HG02798 (cell line): ENCODE measurements at regions not wholly inside any gene's neighbourhood (a gene's known extent, or its start where the extent isn't known, plus 50 kb on each side); places are given as distances from the start of the nearest gene placed in this dataset.

Experiments used
- ATAC-seq: cut with Tn5 transposase; IDR thresholded peaks from one replicate; pipeline ENCODE4 v1.9.1; 2021; ENCODE audit warnings: mild to moderate bottlenecking; ENCODE audit not compliant: unreplicated experiment, poor library complexity

DNA sequence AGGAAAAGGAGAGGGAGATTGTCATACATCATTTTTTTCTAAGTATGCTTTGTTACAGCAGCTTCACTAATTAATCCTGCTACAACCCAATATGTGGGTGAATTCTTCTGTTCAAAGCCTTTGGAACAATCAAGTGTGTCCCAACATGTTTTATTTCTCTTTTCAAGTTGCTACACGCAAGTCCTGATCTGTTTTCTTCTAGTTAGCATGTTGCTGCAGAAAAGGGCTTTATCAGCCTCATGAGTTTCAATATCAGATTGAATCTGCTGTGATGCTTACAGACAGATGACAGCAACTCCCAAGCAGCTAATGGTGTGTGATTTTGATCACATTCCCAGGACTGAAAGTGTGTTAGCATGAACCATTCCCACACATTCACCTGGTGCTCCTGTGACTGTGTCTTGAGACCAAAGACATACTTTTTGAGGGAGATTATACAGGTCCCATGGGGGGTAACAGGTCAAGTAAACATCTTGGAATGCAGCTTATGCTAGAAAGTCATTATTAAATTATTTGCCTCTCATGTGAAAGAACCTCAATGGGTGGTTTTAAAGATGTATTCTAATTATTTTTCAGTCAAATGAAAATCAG lies 96.9 kb upstream of the KCNJ16 start:
- ATAC-seq = no peak

DNA sequence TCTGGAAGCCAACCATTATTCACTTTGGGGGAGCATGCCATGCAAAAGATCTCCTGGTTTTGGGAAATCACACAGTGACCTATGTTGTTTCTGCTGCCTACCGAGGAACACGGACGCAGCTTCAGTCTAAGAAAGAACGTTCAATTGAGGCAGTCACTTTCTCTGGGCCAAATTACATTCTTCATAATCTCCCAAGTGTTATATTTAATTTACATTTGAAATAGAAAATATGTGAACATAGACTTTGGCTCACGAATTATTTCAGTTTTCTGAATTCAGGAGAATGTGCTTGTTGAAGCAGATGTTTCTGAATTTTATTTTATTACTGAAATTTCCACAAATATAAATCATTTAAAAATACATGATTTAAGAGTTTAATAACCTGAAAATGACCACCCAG lies 93.6 kb upstream of the KCNJ16 start:
- no peak for ATAC-seq

DNA sequence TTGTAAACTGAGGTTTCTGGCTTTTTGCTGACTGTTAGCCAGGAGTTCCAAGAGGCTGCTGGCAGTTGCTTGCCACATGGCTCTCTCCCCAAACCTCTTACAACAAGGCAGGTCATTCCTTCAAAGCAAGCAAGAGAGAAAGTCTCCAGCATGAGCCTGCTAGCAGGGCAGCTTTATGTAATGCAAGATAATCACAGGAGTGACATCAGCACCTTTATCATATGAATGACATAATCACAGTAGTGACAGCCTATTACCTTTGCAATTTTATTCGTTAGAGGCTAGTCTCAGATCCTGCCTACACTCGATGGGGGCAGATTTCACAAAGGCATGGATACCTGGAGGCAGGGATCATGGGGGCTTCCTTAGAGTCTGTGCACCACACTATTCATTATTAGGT lies 79.5 kb upstream of the KCNJ16 start:
- ATAC-seq = no peak

DNA sequence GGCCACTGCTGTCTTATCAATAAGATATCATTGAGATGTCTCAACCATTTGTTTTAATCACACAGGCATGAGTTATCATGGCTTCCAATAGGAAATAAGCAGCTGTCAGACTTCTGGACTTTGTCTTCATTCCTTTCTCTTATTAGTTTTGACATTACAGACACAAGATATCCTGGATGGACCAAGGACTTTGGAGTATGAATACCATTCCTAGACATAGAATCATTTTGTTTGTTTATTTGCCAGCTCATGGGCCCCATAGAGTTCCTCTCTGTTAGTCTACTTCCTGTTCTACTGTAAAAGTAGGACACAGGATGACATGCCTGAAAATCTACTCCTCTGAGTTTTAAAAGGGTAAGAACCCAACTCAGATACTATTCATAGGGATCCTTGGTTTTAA lies 77.7 kb upstream of the KCNJ16 start:
- no peak for ATAC-seq

DNA sequence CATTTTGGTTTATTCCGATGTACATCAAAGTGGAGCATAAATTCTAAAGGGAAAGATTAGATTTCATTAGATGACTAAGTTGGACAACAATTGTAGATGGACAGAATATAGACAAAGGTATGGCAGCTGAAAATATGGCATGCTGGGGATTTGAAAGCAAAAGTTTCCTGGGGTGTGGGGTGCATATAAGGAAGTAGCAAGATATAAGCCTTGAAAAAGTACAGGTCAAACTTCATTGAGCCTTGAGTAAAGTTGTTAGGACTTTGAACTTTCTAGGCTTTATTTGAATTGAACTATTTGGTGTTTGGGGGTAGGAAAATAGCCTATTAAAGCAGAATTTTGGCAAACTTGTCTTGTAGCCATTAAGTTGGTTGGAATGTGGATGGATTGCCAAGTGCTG lies 75.8 kb upstream of the KCNJ16 start:
- no peak for ATAC-seq

DNA sequence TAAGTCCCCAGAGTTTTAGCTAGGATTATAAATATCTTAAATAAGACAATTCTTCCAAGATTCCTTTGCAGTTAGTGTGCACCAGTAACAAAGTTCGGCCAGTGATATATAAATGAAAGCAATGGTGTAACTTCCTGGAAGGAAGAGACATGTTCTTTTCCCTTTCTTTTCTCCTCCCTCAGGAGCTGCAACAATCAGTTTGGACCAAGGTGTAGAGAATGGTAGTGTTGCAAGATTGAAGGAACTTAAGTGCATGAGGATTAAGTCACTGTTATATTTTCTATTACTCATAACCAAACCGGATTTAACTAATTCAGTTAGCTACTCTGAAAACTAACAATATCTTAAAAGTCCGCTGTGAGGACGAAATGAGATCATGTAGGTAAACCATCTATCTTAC lies 68.9 kb upstream of the KCNJ16 start:
- ATAC-seq = no peak

DNA sequence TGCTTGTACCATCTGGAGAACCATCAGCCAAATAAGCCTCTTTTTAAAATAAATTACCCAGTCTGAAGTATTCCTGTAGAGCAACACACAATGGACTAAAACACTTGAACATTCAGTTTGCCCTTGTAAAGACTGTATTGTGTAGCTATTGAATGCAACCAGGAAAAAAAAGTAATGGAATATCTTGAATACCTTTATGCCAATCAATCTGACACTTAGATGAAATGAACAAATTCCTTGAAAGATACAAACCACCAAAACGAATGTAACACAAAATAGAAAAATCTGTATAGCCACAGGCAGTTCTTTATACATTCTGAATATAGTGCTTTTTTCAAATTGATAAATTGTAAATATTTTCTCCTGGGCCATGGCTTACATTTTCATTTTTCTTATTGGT lies 63.3 kb upstream of the KCNJ16 start:
- no peak for ATAC-seq

DNA sequence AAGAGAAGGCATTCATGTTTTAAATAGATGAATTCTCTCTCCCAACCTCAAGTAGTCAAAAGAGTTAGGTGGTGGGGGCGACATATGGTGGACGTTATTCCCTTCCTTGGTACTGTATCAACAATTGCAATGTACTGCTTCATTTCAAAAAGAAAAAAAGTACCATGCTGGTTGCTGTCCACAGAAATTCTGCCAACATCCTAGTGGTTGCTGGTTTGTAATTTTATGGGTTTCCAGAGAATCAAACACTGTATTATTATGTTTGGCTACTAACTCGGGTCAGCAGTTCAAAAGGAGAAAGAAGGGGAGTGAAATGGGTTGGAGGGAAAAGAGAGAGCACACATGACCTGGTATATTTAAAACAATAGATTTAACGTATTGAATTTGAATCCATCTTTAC lies 61.1 kb upstream of the KCNJ16 start:
- no peak for ATAC-seq

DNA sequence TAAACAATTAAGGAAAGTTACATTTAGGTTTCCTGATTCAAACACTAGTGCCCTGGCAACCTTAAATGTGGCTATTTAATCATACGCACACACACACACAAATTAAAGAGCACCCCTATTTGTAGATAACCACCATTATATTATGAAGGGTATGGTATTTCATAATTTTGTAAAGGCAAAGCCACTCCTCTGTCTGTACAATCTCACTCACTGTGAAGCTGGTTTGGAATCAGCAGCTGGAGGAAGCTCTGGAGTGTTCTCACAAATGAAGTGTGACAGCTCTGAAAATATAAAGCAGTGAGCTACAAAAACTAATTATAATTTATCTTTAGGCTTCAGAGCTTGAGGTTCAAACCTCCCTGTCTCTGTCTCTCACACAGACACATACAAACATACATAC lies 57.9 kb upstream of the KCNJ16 start:
- no peak for ATAC-seq

DNA sequence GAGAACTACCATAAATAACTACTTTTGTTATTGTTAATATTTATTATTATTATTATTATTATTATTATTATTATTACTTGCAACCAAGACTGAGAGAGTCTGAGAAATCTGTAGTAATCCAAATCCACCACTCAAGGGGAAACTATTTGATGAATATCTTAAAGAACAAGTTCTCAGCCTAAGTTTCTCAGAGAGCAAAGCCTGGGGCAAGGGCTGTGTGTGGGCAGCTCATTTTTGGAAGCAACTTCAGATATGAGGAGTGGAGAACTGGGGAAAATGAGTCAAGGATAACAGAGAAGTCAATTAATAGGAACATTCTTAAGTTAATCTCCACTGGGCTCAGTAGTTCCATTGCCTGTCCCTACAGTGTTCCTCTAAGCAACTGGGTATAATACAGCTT lies 57.1 kb upstream of the KCNJ16 start:
- no peak for ATAC-seq

DNA sequence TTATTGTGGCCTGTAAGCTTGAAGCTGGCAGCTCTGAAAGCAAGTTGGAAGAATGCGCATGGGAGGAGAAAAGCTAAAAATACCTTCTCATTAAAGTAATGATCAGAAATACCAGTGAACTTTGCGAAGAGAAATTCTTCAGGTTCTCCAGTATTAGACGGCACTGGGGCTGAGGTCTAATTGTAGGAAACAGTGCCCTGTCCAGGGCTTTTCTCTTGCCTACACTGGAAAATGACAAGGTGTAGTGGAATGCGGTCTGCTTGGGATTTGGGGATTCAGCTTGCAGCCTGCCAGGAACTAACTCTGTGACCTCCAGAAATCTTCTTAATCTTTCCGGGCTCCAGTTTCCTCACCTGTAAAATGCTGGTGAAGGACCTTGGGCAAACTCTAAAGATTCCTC lies 53.3 kb upstream of the KCNJ16 start:
- no peak for ATAC-seq

DNA sequence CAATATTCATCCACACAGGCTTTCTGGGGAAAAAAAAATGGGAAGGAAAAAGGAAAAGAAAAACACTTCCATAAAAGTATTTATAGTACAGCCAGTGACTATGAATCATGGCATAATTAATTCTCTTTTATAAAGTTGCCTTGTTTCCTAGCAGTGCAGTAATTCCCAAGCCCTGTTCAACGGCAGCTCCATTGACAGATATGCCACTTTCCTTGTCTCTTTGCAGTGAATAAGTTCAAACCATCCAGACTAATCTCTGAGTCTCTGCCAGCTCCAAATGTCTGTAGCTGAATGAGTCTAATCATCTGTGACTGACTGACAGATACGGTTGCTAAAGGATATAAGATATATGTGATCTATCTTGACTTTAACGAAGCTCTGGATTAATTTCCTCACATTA lies 52.9 kb upstream of the KCNJ16 start:
- ATAC-seq = no peak

DNA sequence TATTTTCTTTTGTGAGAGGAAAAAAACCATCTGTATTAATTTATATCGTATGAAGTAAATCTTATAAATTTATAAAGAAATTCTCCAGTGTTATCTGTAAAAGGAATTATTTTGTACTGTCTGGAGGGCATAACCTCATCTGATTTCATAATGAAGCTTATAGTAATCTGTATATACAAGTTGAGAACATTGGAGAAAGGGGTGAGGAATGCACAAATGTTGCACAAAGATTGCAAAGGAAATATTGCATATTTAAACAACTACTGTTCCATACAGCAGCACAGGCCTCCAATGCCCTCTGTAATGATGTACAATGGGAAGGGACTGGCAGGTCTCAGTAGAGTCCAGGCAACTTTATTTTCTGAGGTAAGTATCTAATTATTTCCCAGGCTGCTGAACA lies 50.8 kb upstream of the KCNJ16 start:
- no peak for ATAC-seq
